GM19025 (cell line): ENCODE measurements at regions not wholly inside any gene's neighbourhood (a gene's known extent, or its start where the extent isn't known, plus 50 kb on each side); places are given as distances from the start of the nearest gene placed in this dataset.

ENCODE experiments used
- ATAC-seq: cut with Tn5 transposase; IDR thresholded peaks from one replicate; pipeline ENCODE4 v1.9.1; 2021; ENCODE audit warnings: mild to moderate bottlenecking, low read depth, moderate library complexity; ENCODE audit not compliant: unreplicated experiment

DNA sequence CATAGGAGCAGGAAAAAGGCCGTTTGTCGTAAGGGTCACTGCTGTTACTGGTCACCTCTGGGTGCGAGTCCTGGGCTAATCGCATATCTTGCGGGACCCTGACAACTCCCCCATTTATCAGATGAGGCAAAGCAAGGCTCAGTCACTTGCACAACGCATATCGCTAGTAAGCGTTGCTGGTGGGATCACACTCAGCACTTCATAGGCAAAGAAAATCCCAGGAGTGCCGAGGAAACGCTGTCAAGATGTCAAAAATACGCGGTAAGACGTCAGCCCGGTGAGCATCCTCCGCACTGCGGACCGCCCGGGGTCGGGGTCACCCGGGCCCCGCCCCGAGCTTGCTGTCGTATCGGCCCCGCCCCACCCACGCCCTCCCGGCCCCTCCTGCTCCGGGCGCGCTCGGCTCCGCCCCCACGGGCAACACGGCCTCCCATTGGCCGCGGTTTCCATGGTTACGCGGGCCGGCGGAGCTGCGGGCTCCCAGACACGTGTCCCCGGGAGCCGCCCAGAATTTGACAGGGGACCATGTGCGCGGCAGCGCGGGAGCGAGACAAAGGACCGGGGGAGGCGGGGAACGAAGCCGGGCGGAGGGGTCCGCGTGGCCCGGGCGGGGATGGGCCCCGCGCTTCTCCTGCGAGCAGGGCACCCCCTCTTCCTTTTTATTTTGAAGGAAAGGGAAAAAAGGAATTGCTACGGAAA lies 80.2 kb upstream of the IER5L start:
- no peak for ATAC-seq

DNA sequence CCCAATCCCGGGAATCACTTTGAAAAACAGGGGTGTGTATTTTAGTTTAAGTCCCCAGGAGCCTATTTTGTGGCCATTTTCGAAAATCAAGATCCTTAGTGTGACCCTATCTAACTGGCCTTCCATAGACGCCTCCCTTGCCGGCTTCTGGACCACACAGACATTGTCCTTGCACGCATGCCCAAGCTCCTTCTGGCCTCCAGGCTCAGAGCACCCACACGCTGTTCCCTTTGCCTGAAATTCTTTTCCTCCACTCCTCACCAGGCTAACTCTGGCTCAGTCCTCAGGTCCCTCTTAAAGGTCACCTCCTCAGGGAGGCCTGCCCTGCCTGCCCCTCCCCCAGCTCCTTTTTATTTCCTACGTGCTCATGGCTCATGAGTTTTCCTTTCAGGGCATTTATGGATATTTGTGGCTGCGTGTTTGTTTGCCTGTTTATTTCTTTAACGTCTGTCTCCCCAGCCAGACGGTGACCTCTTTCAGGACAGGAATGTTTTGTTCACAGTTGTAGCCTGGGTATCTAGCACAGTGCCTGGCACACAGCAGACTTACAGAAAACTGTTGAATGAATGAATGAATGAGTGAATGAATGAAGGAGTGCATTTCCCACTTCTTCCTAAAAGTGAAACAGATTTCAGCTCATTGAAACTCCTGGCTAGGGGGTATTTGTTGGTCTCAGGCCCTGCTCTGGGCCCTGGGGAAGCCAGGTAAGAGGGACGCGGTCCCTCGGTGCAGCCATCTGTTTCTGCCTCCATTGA lies 79.1 kb upstream of the IER5L start:
- no peak for ATAC-seq

DNA sequence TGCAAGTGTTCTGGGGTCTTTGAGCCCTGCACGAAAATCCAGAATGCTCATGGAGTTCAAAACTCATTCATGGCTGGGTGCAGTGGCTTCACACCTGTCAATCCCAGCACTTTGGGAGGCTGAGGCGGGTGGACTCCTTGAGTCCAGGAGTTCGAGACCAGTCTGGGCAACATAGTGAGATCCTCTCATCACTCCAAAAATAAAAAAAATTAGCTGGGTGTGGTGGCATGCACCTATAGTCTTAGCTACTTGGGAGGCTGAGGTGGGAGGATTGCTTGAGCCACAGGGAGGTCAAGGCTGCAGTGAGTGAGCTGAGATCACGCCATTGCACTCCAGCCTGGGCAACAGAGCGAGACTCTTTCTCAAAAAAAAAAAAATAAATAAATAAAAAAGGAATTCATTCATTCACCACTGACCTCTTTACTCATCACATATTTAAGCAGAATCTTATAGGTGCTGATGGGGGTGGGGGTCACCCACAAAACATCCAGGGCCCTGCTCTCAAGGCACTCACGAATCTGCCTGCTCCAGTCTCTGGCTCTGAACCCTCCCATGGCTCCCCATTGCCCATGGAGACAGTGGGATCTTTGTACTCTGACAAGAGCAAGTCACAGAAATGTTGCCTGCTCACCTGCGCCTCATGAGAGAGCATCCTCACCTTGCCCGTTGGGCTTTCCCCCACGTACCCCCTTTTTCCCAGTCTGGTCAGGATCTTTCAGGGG lies 76.7 kb upstream of the IER5L start:
- no peak for ATAC-seq

DNA sequence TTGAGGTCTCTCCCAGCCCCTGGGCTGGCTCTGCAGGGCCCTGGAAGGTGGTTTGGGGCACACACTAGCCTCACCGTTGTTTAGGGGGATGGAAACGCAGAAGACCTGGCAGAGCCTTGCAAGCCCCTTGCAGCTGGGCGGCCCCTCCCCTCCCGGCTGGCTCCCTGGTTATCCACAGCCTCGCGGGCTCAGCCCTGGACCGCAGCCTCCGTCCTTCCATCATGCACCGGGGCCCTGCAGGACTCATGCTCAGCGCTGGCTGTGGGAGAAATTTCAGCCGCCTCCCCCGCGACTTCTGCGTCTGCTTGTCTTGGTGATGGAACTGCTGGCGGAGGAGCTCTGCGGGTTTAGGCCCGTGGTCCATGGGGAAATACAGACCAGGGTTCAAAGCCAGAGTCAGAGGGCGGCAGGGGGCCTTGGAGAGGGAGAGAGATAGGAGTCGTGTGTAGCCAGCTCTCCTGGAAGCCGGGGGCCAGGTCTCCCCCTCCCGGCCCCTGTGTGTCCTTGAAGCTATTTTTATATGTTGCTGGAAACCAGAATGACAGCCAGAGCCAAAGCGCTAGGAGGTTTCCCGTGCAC lies 75.8 kb upstream of the IER5L start:
- no peak for ATAC-seq

DNA sequence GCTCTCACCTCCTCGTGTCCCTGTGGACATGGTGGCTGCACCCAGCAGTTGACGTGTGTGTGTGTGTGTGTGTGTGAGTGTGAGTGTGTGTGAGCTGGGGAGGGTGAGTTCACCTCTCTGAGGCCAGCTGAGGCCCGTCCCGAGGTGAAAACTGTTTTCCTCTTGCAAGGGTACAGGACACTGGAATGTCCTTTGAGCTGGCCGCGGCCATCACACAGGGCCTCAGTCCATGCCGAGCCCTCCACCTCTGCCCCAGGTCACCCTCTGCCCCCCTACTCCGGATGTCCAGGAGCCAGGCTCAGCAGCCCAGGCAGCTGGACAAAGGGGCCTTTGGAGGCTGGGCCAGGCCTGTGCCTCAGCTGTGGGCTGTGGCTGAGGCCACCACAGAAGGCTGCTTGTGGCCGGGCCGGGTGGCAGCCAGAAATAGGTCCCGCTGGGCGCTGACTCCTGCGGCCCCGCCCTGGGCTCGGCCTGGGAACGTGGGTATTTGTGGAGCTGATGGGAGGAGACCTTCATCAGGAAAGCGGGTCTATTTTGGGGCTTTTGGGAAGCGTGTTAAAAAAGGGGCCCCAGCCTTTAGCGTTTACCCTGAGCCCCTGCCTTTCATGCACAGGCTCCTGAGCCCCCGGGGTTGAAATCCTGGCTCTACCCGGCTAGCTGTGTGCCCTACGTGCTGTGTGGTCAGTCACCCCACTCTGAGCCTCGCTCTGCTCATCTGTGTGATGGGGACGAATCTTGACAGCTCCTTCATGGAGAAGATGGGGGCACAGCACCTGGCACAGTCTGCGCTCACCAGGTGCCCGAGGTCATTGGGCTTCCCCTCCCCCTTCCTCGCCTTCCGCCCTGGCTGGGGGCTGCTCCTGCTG lies 75.1 kb upstream of the IER5L start:
- no peak for ATAC-seq

DNA sequence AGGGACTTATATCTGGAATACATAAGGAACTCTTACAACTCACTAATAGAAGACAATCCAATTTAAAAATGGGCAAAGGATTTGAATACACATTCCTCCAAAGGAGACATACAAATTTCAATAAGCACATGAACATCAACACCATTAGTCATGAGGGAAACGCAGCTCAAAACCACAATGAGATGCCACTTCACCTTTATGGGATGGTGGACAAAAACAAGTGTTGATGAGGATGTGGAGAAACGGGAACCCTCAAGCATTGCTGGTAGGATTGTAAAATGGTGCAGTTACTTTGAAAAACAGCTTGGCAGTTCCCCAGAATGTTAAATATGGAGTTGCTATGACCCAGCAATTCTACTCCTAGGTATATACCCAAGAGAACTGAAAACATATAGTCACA lies 72.7 kb upstream of the IER5L start:
- ATAC-seq = no peak

DNA sequence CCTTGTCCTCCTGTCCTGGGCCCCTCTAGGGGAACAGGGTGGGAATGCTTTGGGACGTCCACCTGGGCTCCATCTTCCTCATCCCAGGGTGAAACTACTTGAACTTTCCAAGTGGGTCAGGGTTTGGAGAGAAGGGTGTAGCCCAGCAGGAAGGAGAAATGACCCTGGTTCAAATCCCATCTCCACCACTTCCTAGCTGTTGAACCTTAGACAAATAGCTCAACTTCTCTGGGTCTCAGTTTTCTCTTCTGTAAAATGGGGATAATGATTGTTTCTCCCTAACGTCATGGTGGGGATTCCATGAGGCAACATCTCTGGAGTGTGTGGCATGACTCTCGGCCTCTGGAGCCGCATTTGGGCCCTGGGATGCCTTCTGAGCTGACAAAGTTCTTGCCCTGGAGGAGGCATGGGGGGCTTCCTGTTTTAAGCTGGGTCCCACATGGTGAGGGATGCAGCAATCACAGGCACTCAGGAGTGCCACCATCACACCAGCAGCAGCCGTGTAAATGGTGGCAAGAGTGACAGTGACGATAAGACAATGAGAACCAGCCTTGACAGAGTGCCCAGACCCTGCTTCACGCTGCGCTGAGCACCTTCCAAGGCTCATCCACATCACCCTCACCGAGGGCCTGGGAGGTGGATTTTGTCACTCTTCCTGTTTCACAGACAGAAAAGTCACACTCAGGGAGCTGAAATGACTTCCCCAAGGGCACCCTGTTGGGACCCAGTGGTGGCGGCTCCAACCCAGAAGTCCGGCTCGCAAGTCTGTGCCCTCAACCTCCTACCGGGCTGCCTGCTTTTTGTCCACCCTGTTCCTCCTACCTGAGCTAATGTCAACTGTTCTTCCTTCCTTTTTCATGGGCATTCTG lies 69.5 kb upstream of the IER5L start:
- ATAC-seq = no peak

DNA sequence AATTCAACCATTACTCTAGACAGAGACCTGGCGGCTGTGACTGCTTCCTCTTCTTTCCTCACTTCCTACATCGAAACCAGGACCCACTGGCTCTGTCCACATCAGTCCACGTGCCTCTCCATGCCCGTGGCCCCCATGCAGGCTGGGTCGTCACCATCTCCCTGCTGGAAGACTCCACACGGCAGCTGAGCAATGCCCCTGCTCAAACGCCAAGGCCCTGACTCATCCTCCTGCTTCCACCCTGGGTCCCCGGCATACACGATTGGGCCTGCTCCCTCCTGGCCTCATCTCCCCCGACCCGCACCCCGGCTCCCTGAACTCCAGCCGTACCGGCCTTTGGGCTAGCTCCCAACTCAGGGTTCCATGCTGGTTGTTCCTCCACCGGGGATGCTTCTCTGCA lies 67.2 kb upstream of the IER5L start:
- ATAC-seq = no peak

DNA sequence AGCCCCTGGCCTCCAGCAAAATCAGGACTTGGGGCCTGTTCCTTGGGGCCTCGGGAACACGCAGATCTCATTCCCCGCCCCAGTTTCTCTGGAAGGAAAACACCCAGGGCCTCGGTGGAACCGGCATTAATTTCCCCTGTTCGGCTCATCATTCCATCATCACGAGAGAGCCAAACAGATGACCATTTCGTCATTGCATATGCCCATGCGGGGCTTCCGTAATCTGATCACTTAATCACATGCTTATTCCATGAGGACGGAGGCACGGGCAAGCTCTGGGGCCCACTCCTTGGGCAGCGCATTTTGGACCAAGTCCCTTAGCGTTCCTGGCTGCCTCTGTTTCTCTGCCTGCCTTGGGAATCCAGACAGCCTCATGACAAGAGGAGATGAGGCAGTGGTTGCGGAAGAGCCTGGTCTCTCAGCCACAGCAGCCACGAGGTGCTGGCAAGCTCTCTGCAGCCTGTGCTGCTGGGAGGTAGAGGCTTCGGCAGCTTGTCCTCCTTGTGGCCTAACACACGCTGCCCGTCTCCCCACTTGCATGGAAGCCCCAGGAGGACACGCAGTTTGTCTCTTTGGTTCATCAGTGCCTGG lies 65.0 kb upstream of the IER5L start:
- no peak for ATAC-seq

DNA sequence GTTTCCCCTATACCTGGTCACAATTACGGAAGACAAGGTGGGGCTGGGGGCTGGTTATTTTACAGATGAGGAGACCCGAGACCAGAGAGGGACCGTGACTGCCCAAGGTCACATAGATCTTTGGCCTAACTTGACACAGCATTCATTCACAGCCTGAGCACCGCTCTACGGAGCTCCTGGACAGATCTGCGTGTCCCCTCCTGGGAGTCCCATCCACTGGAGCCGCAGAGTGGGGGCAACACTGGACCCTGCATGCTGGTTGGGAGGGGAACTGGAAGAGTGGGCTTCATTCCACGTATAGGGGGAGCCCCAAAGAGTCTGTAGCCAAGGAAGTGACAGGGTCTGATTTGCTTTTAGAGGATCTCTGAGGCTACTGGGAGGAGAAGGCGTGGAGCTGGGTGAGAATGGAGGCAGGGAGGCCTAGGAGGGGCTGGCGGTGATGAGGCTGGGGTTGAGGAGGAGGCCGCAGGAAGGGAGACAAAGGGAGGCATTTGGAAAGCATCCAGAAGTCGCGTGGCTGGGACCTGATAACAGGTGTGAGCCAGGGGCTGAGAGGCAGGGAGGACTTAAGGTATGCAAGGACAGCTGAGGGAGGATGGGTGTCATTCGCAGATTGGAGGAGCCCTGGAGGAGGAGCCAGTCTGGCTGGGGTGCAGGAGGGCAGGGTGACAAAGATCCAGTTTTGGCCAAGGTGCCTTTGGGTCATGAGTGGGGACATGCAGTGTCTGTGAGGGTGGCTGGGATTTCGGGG lies 64.3 kb upstream of the IER5L start:
- no peak for ATAC-seq

DNA sequence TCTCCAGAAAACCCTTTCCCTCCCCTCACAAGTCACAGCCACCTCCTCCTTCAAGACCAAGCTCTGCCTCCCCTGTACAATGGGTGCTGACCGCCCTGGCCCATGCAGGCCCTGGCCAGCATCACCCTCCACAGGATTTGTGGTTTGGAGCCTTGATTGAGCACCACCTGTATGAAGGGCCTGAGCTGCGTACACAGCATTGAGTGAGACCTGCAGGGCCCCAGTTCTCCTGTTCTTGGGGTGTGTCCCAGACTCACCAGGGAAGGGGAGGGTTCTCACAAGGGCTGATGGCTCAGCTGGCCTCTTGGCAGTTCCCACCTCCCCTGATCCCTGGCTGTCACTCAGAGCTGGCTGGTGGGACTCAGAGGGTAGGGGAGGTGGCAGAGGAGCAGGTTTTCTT lies 63.7 kb upstream of the IER5L start:
- ATAC-seq = no peak

DNA sequence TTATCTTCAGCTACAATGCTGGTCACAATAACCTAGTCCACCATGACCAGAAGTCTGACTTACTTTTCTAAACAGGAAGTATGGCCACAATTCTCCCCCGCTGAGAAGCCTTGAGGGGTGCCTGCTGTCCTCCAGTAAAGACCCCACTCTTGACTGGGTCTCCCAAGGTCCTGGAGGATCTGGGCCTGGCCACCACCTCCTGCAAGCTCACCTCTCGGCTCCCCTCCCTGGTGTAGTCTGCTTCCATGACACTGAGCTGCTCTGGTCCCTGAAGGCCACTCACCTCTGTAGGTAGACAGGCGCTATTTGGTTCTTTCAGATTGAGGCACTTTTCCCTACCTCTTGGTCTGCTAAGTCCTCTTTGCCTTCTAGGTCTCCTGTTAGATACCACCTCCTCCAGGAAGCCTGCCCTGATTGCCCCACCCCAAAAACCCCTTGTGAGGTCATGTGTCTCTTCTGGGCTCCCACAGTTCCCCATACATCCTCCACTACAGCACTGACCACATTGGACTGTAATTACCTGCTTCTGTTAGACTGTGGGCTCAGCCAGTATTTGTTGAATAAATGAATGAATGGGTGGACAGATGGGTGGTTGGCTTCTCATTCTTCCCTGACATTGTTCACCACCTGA lies 62.6 kb upstream of the IER5L start:
- no peak for ATAC-seq

DNA sequence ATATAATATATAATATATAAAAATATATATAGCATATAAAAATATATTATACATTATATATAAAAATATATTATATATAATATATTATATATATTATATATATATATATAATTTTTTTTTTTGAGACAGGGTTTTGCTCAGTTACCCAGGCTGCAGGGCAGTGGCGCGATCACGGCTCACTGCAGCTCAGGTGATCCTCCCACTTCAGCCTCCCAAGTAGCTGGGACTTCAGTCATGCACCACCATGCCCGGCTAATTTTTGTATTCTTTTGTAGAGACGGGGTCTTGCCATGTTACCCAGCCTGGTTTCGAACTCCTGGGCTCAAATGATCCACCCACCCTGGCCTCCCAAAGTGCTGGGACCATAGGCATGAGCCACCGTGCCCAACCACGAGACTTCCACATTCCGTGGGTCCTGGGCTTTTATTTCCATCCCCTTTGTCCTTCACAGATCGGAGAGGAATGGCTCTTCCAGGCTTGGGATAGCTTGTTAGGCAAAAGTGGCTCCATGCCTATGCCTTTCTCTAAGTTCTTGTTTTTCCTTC lies 62.0 kb upstream of the IER5L start:
- no peak for ATAC-seq

DNA sequence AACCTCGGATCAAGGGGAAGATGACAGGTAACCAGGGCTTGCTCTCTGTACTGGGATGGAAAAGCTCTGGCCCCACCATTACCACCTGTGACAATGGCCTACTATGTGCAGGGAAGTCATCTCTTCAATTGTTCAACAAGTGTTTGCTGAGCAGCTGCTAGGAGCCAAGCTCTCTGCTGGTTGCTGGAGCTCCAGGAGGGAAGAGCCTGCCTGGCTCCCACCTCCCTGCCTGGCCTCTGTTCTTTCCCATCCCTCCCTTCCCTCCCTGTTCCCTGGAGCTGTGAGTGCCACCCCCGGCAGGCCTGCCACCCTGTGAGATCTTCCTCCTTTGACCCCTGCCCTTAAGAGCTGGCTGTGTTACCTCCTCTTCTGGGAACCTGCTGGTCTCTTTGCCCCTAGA lies 59.7 kb upstream of the IER5L start:
- ATAC-seq = no peak

DNA sequence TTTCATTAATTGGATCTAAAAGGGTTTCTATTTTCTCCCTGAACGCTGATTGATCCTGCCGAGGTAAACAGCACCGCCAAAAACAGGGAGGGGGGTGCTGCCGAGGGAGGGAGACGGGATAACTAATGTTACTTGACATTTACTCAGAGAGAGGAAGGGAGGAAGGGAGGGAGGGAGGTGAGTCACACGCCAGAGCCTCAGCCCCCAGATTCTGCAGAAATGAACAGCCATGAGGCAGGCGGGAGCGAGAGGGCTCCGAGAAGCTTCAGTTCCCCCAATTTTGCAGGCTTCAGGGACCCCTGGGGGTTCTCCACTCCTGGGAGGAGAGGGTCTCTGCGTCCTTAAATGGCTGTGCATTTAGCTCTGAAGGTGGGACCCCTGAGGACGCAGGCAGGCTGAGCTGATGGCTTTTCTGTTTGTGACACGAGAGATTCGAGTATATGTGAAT lies 59.1 kb upstream of the IER5L start:
- ATAC-seq = no peak

DNA sequence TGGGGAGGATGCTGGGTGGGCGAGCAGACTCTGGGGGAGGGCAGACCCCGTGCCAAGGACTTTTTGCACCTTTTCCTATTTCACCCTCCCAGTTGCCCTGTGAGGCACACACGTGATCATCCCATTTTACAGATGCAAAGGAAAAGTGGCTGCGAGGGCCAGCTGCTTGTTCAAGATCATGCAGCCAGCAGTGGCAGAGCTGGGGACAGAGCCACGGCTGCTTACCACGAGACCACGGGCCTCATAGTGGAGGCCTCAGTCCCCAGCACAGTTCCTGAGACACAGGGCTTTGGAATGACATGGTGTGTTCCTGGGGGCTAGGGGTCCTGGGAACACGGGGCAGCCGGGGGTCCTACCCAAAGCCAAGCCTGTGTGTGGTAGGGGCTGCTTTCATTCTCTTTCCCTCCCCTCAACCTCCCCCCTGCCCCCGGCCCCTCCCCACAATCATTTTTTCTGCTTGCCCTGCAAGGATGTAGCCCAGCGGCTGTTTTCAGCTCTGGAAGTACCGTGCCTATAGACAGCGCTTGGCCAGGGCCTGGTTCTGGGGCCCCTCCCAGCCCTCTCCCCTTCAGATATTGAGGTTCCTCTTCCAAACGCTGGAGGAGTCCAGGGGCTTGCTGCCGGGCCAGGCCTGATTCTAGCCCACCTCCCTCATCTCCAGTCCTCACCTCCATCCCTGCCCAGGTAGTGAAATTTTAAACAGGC lies 58.5 kb upstream of the IER5L start:
- no peak for ATAC-seq

DNA sequence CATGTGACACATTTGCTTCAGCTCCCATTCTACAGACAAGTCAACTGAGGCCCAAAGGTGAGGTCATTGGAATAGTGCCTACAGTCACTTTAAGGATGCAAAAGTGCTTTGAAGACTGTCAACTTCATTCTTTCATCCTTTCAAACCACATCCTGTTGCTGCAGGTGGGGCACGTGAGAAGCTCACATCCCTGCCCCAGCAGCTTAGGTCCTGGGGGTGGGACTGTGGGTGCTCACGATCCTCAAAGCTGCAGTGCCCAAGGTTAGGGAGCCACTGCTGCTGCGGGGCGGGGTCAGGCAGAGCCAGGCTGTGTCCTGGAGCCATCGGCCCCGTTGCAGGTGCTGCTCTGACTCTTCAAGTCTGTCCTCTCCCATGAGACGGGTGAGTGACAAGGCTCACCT lies 57.9 kb upstream of the IER5L start:
- no peak for ATAC-seq
